ENCODE measurements at regions not wholly inside any gene's neighbourhood (a gene's known extent, or its start where the extent isn't known, plus 50 kb on each side); places are given as distances from the start of the nearest gene placed in this dataset.

GRCh38 chr17:36861531-36861930, 75.7 kb upstream of the LHX1 start:
- no peak overlapping the region for H3K4me2 ChIP-seq (ENCODE audit: insufficient read depth in 1 of 2, low read depth in 2 of 2, low read length in 2 of 2)
- ChIA-PET POLR2A (ENCODE audit: partially characterized antibody) (interaction anchor here (0.6 to 1.1 kb wide), 2 partner anchors 13 to 195 kb away, joined by 3 read pairs; no protein-coding TSS in a partner anchor), CTCF (ENCODE audit: partially characterized antibody) (interaction anchor here (1.0 to 1.8 kb wide), 4 partner anchors 29 to 236 kb away, joined by 3 to 4 read pairs (median 4); no protein-coding TSS in a partner anchor)
- H3K79me2 ChIP-seq (ENCODE audit: control insufficient read depth in 1 of 2, insufficient read depth in 2 of 2, low read length in 2 of 2) = no peaks in the 10 kb centered on the region
- H4K5ac ChIP-seq (ENCODE audit: insufficient read length, low read depth, low read length) = no peak overlapping the region
- peaks cover 0 to 7% (median 2%) of the 10 kb centered on the region in 4 experiments; a peak in 4 of 7 replicates for H3K4me1 ChIP-seq (replicated peaks in 1 of 4; ENCODE audit: control insufficient read depth in 3 of 4, insufficient read depth in 4 of 4, low read length in 3 of 4)
- no peaks in the 10 kb centered on the region for H4K20me1 ChIP-seq (replicated peaks in 1 of 2; ENCODE audit: control insufficient read depth in 1 of 2, insufficient read depth in 2 of 2, low read length in 2 of 2)
- no peaks in the 10 kb centered on the region for H3K79me1 ChIP-seq (ENCODE audit: low read depth, low read length)
- H3K27ac ChIP-seq (ENCODE audit: low read depth, low read length) = no peak overlapping the region
- no peak overlapping the region for H2AFZ ChIP-seq (ENCODE audit: low read length)
- H2BK5ac ChIP-seq (ENCODE audit: low read depth, low read length) = peak overlapping the region; percentile 18; the same call in 1 of the 2 replicates
- H3K9me3 ChIP-seq (ENCODE audit: insufficient read depth in 2 of 2, low read depth in 1 of 2, low read length in 1 of 2) = no peaks in the 10 kb centered on the region
- TF ChIP-seq EP300 (IDR thresholded peaks at IDR 0.05; ENCODE audit: borderline replicate concordance in 1 of 2, low read depth in 2 of 2, low read length in 2 of 2) = no peak
- FAIRE-seq (no peak), DNase-seq (ENCODE audit: low read depth in 1 of 2, low spot score in 2 of 2) (no peak)
- no peak overlapping the region for H4K8ac ChIP-seq (ENCODE audit: extremely low read depth, insufficient read depth, low read length)
- no peak overlapping the region for H3K4ac ChIP-seq (replicated peaks; ENCODE audit: insufficient read length, low read depth, low read length)
- H3K23me2 ChIP-seq (ENCODE audit: low read depth, low read length) = 0 out of 2 replicates have a peak, but pooled peaks cover 1% of the 10 kb centered on the region
- no peak overlapping the region for H2AK5ac ChIP-seq (ENCODE audit: low read depth, low read length)
- H3K27me3 ChIP-seq (replicated peaks in 1 of 4; ENCODE audit: control insufficient read depth in 3 of 4, extremely low read depth in 1 of 4, insufficient read depth in 3 of 4, low read length in 3 of 4) = no peaks in the 10 kb centered on the region
- no peak overlapping the region for H3K56ac ChIP-seq (replicated peaks; ENCODE audit: insufficient read length, low read depth, low read length)
- no peak overlapping the region for H2BK120ac ChIP-seq (replicated peaks; ENCODE audit: low read depth, low read length)
- H3K14ac ChIP-seq (ENCODE audit: insufficient read length) = no peak overlapping the region
- no peak overlapping the region for H2BK20ac ChIP-seq (ENCODE audit: low read length)
- no peak overlapping the region; the same call in 1 of the 2 replicates for H3K18ac ChIP-seq (ENCODE audit: extremely low read depth, low read length)
- H2BK12ac ChIP-seq (ENCODE audit: low read depth, low read length) = peak overlapping the region; percentile 19; the same call in 1 of the 2 replicates
- H3K23ac ChIP-seq (ENCODE audit: insufficient read length) = no peak overlapping the region
- H3K9ac ChIP-seq (replicated peaks in 1 of 4; ENCODE audit: extremely low read depth in 1 of 4, low read depth in 3 of 4, low read length in 3 of 4) = no peak overlapping the region
- H3K36me3 ChIP-seq (ENCODE audit: control insufficient read depth in 2 of 4, insufficient read depth in 4 of 4, low read length in 3 of 4) = no peaks in the 10 kb centered on the region
- H2BK15ac ChIP-seq (ENCODE audit: low read length) = 0 out of 2 replicates have a peak overlapping the region, but pooled peaks have one; percentile 61
- 94% methylated on average over 6 of the region's 6 CpGs; no CpG with 5 or more reads in 1 of the 2 experiments for WGBS, 2 experiments (ENCODE audit: extremely low coverage in 1 of 2, insufficient coverage in 1 of 2, insufficient read length in 1 of 2, insufficient replicate concordance in 2 of 2, low coverage in 1 of 2, low lambda C conversion rate in 2 of 2, missing lambda C conversion rate in 1 of 2)
- H3K4me3 ChIP-seq (ENCODE audit: extremely low read depth in 1 of 4, insufficient read depth in 2 of 4, low read depth in 3 of 4, low read length in 4 of 4) = no peak overlapping the region
- H4K91ac ChIP-seq (replicated peaks; ENCODE audit: insufficient read length, low read length) = no peak overlapping the region
